Fibroblast of upper back skin (primary cell): ENCODE measurements at regions not wholly inside any gene's neighbourhood (a gene's known extent, or its start where the extent isn't known, plus 50 kb on each side); places are given as distances from the start of the nearest gene placed in this dataset.
"Not testable (repeated sequence)": the region's sequence is repeated elsewhere in the genome, so short reads cannot be mapped to it uniquely, and the experiment has no call there.

ENCODE experiments used
- DNase-seq: peaks from one replicate; pipeline ENCODE4 v3.0.0-alpha.2; 2013

GRCh38 chr7:42560866-42561265 lies 323.9 kb upstream of the GLI3 start:
- no peak for DNase-seq

- not testable (repeated sequence) for DNase-seq
These were observed 317.9 kb upstream of the GLI3 start for GRCh38 chr7:42554932-42555331.

- DNase-seq = no peak
These were observed 315.2 kb upstream of the GLI3 start for GRCh38 chr7:42552227-42552626.

- peak; percentile 59 for DNase-seq
These were observed 313.9 kb upstream of the GLI3 start for GRCh38 chr7:42550706-42551470.

GRCh38 chr7:42549866-42550485 lies 313.0 kb upstream of the GLI3 start:
- DNase-seq = peak; percentile 4

GRCh38 chr7:42548816-42549611 lies 312.0 kb upstream of the GLI3 start:
- peak; percentile 49 for DNase-seq

- DNase-seq = no peak
These were observed 308.2 kb upstream of the GLI3 start for GRCh38 chr7:42545049-42545724.

GRCh38 chr7:42543953-42544352 lies 306.9 kb upstream of the GLI3 start:
- no peak for DNase-seq

GRCh38 chr7:42542446-42542845 lies 305.4 kb upstream of the GLI3 start:
- not testable (repeated sequence) for DNase-seq

GRCh38 chr7:42534441-42534840 lies 297.4 kb upstream of the GLI3 start:
- no peak for DNase-seq

- DNase-seq = peak; percentile 32
These were observed 290.0 kb upstream of the GLI3 start for GRCh38 chr7:42527004-42527403.

GRCh38 chr7:42522227-42522991 lies 285.4 kb upstream of the GLI3 start:
- DNase-seq = no peak

GRCh38 chr7:42511027-42511426 lies 274.0 kb upstream of the GLI3 start:
- DNase-seq = peak; percentile 70

GRCh38 chr7:42506097-42506496 lies 269.1 kb upstream of the GLI3 start:
- DNase-seq = no peak

- peak; percentile 88 for DNase-seq
These were observed 265.0 kb upstream of the GLI3 start for GRCh38 chr7:42502022-42502421.

- no peak for DNase-seq
These were observed 258.2 kb upstream of the GLI3 start for GRCh38 chr7:42495256-42495655.

- no peak for DNase-seq
These were observed 257.7 kb upstream of the GLI3 start for GRCh38 chr7:42494736-42495135.

- DNase-seq = no peak
These were observed 257.2 kb upstream of the GLI3 start for GRCh38 chr7:42494199-42494710.

- peak; percentile 92 for DNase-seq
These were observed 256.6 kb upstream of the GLI3 start for GRCh38 chr7:42493436-42494198.

GRCh38 chr7:42492920-42493319 lies 255.9 kb upstream of the GLI3 start:
- no peak for DNase-seq

GRCh38 chr7:42491106-42491505 lies 254.1 kb upstream of the GLI3 start:
- no peak for DNase-seq
